CD4-positive, alpha-beta T cell treated with Interleukin-10 for 1 hour (primary cell): ENCODE measurements at regions not wholly inside any gene's neighbourhood (a gene's known extent, or its start where the extent isn't known, plus 50 kb on each side); places are given as distances from the start of the nearest gene placed in this dataset.
A peak's percentile ranks its signal among the peaks of the same experiment; 100 is the strongest.

Source experiments
- DNase-seq: peaks from one replicate; pipeline ENCODE4 v3.0.0-alpha.2; 2020

GRCh38 chr3:177579419-177579818 lies 382.1 kb upstream of the TBL1XR1 start:
- no peak for DNase-seq

GRCh38 chr3:177580437-177580836 lies 383.2 kb upstream of the TBL1XR1 start:
- no peak for DNase-seq

DNA sequence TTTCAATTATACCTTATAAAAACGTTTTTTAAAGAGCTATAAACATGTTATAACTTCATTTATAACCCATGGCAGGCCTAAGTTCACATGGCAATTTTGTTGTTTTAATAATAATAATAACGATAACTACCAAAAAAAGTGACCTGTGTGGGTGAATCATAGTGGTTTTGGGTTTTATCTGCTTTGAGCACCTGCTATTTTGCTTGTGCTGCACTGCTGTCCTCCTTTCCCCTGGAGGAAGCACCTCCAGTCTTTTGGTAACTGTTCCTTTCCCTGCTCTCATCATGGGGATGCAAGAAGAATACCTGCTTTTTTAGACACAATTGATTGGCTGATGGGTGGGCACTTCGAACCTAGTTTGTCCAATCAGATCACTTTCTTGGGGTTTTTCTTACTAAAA lies 388.0 kb upstream of the TBL1XR1 start:
- no peak for DNase-seq

DNA sequence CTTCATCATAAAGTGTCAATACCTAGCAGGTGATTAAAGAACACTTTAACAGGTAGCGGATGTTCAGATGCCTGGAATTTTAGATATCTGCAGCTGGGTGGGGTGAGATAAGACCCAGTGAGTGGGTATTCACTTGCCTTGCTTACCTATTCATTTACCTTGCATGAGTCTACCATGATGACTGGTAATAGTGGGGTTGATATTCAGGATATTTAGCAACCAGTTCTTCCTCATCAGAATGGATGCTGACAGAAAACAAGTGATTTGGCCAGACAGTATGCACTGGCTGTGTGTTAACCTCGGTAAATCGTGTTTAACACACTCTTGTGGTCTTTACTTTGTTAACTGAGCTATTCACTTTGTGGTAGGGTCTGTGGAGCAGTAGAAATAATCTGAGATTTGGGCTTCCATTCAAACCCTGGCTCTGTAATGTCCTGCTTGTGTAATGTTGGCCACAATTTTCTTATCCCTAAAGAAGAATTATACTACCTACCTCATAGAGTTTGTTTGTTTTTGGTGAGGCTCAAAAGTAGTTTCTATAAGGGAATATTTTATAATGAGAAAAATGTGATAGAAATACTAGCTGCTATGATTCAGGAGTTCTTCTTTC lies 391.9 kb upstream of the TBL1XR1 start:
- DNase-seq: no peak

DNA sequence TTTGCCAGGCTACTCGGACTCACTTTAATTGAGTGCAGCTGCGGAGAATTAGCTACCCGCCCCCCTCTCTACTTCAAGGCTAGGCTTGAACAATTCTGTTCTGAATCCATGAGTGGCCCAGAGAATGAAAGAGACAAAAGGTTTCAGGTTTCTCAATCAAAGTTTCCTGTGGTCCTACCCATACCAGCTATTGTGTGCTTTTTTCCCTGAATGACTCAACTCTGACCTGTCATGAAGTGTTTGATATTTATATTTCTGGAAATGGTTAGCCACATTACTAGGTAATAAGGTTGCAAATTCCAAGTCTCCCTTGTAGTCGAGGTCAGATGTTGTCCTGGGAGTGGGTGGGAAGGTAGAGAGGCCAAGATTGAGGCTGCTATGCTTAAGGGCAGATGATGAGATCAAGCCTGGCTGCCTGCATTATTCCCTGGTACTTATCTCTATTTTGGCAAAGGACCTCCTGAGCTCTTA lies 392.7 kb upstream of the TBL1XR1 start:
- no peak for DNase-seq

DNA sequence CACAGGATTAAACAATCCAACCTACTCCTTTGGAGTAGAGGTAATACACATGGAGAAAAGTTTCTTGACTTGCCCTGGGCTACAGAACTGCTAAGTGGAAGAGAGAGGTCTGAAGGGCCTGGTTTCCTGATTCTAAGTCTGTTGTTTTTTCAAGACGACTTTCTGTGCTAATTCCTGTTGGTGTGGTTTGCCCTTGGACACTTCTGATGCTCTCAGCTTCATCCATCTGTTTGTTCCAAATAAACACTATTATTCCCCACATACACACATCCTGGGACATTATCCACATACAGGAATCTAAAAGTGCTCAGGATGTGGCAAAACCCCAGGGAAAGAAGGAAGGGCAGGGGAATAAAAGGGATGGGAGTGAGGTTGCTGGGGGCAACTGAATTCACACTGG lies 393.5 kb upstream of the TBL1XR1 start:
- no peak for DNase-seq

DNA sequence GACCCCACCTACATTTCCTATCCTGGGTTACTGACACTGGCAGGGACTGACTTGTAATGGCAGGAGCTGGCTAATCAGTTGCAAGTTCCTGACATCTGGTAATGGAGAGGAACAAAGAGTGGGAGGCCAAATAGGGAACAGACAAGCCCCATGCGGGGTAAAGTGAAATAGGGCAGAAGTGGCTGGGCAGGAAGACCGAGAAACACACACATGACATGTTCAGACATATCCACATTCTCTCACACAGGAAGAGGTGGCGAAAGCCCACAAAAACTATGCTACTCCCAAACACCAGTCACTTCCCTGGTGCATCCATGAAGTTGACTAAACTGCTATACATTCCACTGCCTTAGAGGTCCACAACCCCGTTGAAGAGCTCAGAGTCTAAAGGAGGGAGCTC lies 394.1 kb upstream of the TBL1XR1 start:
- DNase-seq: no peak

GRCh38 chr3:177594096-177594495 lies 396.8 kb upstream of the TBL1XR1 start:
- DNase-seq: no peak

DNA sequence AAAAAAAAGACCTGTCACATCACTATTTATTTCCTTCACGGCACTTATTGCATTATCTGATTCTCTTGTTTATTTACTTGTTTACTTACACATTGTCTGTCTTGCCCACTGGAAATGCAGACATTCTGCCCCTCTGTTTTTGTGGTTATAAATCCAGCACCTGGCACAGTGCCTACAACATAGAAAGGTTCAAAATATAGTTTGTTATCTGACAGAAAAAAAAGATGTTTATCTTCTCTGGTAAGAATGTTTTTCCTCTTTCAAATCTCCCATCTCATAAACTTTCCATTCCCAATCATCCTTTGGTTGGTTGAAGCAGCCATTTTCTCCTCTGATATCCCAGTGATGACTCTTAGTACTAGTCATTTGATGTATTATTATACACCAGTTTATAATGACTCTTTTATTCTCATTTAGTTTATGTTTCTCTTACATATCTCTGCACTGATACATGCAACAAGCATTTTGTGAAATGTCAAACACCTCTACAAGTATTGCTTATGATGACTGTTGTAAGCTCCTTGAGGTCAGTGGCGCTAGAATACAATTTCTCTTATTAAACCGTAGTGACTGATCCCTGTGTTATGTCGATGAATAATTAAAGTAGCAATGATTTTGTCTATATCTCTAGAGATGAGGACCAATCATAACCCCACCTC lies 398.4 kb upstream of the TBL1XR1 start:
- DNase-seq: no peak

- DNase-seq: no peak
Measured at GRCh38 chr3:177596248-177596815, 399.1 kb upstream of the TBL1XR1 start.

DNA sequence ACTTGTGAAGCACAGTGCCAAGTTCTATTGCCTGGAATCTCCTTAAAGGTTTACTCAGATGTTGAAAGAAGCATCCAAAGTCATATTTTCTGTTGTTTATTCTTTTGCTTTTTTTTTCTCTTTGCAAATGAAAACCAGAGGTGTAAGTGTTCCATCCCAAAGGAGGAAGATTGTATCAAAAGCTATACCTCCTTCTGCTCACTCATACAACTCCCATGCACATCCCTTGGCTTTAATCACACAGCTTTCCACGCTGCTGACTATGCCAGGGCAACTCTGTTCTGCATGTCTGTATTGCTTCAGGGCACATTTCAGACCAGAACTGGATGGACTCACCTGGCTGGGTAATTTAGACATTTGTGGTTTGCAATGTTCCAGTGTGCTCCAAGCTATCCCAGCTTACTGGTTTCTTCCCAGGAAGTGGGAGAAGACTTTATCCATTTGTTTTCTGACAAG lies 399.6 kb upstream of the TBL1XR1 start:
- DNase-seq: no peak

DNA sequence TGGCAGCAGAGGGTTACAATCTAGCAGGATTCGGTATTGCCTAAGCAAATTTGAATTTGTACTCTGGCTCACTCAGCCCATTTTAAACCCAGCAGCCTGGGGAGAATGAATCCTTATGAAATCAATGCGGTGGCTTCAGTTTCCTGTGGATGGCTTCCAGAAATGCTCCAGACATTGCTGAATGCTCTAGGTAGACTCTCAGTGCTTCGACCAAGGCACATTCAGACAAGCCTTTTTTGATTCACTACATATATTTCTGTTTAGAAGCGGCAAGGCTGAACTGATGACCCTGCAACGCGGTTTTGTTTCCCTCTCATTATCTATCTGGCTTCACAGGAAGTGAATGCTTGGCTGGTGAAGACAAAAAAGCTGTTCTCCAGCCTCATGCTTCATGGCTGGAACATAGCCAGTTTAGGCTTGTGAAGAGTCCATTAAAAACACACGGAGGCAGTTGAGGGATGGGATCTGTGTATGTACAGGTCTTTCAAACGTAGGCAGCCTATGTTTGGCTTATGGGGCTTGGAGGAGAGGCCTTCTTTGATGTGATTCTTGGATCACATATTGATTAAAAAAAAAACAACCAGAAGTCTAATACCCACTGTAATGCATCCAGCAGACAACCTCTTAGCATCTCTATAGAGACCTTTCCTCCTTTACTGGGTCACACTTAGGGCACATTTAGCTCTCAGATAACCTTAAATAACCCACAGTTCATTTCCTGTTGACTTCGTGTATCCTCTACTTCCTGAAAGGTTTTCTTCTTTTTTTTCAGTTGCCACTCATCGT lies 400.2 kb upstream of the TBL1XR1 start:
- DNase-seq: peak; percentile 59

DNA sequence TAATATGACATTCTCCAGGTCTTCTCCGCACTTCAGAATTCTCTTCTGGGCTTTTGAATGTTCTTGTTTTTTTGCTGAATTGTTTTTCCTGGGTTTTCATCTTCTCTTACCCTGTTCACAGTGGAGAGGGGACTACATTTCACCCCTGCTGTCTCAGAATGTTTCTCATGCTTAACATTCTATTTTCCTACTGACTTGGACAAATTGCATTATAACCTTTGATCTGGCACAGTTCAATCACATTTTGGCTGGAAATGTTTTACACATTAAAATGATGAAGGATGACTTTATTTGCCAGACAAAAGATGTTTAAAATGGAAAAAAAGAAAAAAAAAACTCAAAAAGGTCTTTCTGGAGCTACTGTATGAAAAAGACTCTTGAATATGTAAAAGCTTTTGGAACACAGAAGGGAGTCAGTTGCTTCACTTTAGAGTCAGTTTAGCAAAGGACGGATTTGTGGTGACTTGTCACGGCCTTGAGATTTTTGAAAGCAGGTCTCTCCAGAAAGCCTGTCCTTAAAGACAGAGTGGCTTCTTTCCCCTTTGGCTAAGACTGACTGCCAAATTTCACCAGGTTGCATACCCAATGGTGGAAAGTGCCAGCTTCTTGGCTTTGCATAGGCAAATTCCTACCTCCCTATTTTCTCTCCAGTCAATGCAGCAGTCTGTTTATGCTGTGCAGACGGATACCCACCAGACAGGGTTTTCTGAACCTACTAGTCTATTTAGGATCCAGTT lies 401.0 kb upstream of the TBL1XR1 start:
- no peak for DNase-seq

DNA sequence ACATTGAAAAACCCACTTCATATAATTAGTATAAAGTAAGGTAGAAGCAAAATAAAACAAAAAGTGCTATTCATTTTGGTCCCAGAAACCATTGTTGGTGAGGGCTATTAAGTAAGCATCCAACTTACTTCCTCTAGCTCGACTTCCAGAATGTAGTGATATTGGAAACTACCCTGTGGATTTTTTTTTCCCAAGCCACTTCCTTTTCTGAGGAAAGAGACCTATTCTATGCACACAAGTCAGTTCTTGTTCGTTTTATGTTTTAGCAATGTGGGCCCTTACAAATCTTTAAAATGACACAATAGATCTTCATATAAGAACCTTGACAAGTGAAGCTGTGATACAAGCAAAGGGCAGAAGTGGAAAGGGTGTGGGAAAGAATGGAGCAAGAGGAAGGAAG lies 402.0 kb upstream of the TBL1XR1 start:
- no peak for DNase-seq

DNA sequence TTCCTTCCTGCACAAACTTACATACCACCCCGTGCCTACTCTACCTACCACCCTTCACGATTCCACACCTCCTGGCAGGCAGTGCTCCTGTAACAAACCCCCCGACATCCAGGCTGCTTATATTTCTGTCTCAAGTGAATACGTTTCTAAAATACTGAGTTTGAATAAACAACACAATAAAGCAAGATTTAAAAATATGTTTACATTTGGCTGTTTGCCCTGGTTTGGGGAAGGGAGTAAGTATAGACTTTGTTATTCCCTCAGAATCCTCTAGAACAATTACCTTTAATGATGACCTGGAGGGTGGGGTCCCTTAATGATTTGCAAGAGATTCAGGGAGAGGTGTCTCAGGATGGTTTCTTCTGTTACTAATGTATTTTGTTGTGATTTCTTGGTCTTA lies 402.6 kb upstream of the TBL1XR1 start:
- DNase-seq: no peak

GRCh38 chr3:177600411-177600810 lies 403.1 kb upstream of the TBL1XR1 start:
- DNase-seq: no peak

- no peak for DNase-seq
Measured at GRCh38 chr3:177601152-177601551, 403.9 kb upstream of the TBL1XR1 start.

- no peak for DNase-seq
Measured at GRCh38 chr3:177602601-177603147, 405.4 kb upstream of the TBL1XR1 start.

- no peak for DNase-seq
Measured at GRCh38 chr3:177603148-177603603, 405.9 kb upstream of the TBL1XR1 start.

DNA sequence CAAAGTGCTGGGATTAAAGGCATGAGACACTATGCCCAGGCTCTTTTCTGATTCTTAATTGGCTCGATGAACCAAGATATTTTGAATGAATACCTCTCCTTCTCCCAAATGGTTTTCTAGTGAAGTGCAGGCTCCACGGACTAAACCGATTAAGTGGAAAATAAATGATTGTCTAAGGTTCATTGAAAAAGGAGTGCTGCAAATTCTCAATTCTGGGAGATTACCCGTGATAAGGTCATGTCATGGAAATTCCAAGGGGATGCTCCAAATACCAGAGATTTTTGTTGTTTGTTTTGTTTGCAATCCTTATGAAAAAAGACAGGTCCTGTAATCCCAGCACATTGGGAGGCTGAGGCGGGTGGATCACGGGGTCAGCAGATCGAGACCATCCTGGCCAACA lies 406.9 kb upstream of the TBL1XR1 start:
- no peak for DNase-seq

GRCh38 chr3:177606891-177607290 lies 409.6 kb upstream of the TBL1XR1 start:
- no peak for DNase-seq

GRCh38 chr3:177607589-177607988 lies 410.3 kb upstream of the TBL1XR1 start:
- DNase-seq: no peak

GRCh38 chr3:177608443-177608842 lies 411.2 kb upstream of the TBL1XR1 start:
- no peak for DNase-seq
